HL-60 (cell line): ENCODE measurements at regions not wholly inside any gene's neighbourhood (a gene's known extent, or its start where the extent isn't known, plus 50 kb on each side); places are given as distances from the start of the nearest gene placed in this dataset.

Source experiments
- DNase-seq, 2 experiments: peaks; one replicate each; pipeline ENCODE4 v3.0.0-alpha.2; 2010 to 2020; ENCODE audit warnings: low read depth in 1 of 2, low spot score in 1 of 2
- H3K27ac ChIP-seq: fragments of 250-450 bp; sonication (Bioruptor Pico); replicated peaks from 2 replicates; pipeline ENCODE4 v1.5.1; 2020; ENCODE audit warnings: mild to moderate bottlenecking, moderate library complexity
- H3K27me3 ChIP-seq: fragments of 250-450 bp; sonication (Bioruptor Pico); 2 replicates; pipeline ENCODE4 v1.5.1; 2021; ENCODE audit warnings: mild to moderate bottlenecking, moderate library complexity; ENCODE audit not compliant: insufficient read depth, poor library complexity, severe bottlenecking
- H3K4me3 ChIP-seq: replicated peaks from 2 replicates; pipeline ENCODE4 v1.5.1; 2011; ENCODE audit warnings: mild to moderate bottlenecking, control low read depth, low read length; ENCODE audit not compliant: insufficient read depth
- GABPA ChIP-seq: IDR thresholded peaks from 2 replicates; pipeline ENCODE4 v1.6.1; 2012; ENCODE audit warnings: low read depth
- POLR2AphosphoS5 ChIP-seq: IDR thresholded peaks from 2 replicates; pipeline ENCODE4 v1.6.1; 2012; ENCODE audit warnings: low read depth
- SPI1 ChIP-seq: IDR thresholded peaks from 2 replicates; pipeline ENCODE4 v1.6.1; 2012; ENCODE audit warnings: low read depth, mild to moderate bottlenecking, borderline replicate concordance
- TF ChIP-seq, protein P1 (sequence below): IDR thresholded peaks from one replicate; pipeline ENCODE4 v1.5.1; 2011; ENCODE audit warnings: low read length, control low read depth, inconsistent platforms; ENCODE audit not compliant: insufficient read depth
- TF ChIP-seq, protein P2 (sequence below): IDR thresholded peaks from 2 replicates; pipeline ENCODE4 v1.6.1; 2012; ENCODE audit warnings: low read depth; ENCODE audit not compliant: insufficient replicate concordance

GRCh38 chr17:74149597-74150427, 53.7 kb upstream of the RPL38 start:
- H3K4me3 ChIP-seq, result no peak overlapping the region
- peaks cover 8% of the 10 kb centered on the region for H3K27me3 ChIP-seq
- H3K27ac ChIP-seq, result no peak overlapping the region
- no peak for DNase-seq
- TF ChIP-seq, protein P1, sequence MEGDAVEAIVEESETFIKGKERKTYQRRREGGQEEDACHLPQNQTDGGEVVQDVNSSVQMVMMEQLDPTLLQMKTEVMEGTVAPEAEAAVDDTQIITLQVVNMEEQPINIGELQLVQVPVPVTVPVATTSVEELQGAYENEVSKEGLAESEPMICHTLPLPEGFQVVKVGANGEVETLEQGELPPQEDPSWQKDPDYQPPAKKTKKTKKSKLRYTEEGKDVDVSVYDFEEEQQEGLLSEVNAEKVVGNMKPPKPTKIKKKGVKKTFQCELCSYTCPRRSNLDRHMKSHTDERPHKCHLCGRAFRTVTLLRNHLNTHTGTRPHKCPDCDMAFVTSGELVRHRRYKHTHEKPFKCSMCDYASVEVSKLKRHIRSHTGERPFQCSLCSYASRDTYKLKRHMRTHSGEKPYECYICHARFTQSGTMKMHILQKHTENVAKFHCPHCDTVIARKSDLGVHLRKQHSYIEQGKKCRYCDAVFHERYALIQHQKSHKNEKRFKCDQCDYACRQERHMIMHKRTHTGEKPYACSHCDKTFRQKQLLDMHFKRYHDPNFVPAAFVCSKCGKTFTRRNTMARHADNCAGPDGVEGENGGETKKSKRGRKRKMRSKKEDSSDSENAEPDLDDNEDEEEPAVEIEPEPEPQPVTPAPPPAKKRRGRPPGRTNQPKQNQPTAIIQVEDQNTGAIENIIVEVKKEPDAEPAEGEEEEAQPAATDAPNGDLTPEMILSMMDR, result no peak
- TF ChIP-seq POLR2AphosphoS5, result no peak
- TF ChIP-seq, protein P2, sequence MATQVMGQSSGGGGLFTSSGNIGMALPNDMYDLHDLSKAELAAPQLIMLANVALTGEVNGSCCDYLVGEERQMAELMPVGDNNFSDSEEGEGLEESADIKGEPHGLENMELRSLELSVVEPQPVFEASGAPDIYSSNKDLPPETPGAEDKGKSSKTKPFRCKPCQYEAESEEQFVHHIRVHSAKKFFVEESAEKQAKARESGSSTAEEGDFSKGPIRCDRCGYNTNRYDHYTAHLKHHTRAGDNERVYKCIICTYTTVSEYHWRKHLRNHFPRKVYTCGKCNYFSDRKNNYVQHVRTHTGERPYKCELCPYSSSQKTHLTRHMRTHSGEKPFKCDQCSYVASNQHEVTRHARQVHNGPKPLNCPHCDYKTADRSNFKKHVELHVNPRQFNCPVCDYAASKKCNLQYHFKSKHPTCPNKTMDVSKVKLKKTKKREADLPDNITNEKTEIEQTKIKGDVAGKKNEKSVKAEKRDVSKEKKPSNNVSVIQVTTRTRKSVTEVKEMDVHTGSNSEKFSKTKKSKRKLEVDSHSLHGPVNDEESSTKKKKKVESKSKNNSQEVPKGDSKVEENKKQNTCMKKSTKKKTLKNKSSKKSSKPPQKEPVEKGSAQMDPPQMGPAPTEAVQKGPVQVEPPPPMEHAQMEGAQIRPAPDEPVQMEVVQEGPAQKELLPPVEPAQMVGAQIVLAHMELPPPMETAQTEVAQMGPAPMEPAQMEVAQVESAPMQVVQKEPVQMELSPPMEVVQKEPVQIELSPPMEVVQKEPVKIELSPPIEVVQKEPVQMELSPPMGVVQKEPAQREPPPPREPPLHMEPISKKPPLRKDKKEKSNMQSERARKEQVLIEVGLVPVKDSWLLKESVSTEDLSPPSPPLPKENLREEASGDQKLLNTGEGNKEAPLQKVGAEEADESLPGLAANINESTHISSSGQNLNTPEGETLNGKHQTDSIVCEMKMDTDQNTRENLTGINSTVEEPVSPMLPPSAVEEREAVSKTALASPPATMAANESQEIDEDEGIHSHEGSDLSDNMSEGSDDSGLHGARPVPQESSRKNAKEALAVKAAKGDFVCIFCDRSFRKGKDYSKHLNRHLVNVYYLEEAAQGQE, result no peak
- TF ChIP-seq SPI1, result no peak
- TF ChIP-seq GABPA, result no peak

GRCh38 chr17:74150428-74151025, 53.0 kb upstream of the RPL38 start:
- peaks cover 8% of the 10 kb centered on the region for H3K27me3 ChIP-seq
- DNase-seq, result no peak
- no peak overlapping the region for H3K27ac ChIP-seq
- no peak overlapping the region for H3K4me3 ChIP-seq
- TF ChIP-seq, protein P2, result no peak
- TF ChIP-seq, protein P1, result no peak
- TF ChIP-seq POLR2AphosphoS5 (no peak), GABPA (no peak), SPI1 (no peak)

DNA sequence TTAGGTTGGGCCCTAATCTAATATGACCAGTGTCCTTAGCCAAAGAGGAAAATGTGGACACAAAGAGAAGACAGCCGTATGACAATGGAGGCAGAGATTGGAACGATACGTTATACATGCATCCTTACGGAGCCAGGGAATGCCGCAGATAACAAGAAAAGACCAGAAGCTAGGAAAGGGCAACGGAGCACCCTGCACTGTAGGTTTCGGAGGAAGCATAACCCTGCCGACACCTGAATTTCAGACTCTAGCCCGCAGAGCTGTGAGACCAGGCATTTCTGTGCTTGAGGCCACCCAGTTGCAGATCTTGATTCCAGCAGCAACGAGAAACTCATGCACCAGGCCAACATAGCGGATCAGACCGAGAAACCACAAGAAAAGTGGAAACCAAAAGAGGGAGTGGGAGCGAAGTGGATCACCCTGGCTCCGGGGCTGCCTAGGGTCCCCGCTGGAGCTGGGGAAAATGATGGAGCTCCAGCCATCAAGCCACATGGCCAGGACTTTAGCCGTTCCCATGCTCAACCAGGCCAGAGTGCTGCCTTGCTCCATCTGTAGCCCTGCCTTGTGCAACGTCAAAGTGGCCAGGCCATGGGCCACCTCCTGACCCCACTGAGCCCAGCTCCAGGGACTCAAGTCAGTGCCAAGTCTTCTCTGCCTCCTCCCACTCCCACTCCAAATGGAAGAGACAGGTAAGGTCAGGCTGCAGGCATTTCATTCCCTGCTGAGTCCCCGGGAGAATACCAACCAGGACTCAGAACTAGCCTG, 51.7 kb upstream of the RPL38 start:
- Histone ChIP-seq H3K27ac (no peak overlapping the region), H3K27me3 (peaks cover 8% of the 10 kb centered on the region), H3K4me3 (no peak overlapping the region)
- DNase-seq, result no peak
- TF ChIP-seq SPI1 (no peak), GABPA (no peak), POLR2AphosphoS5 (no peak)
- TF ChIP-seq, protein P2, result no peak
- TF ChIP-seq, protein P1, result no peak
